HEK293 (cell line): ENCODE measurements at regions not wholly inside any gene's neighbourhood (a gene's known extent, or its start where the extent isn't known, plus 50 kb on each side); places are given as distances from the start of the nearest gene placed in this dataset.

ENCODE experiments used
- CTCF ChIA-PET: fragments of 350-600 bp; formaldehyde crosslinking; extraction: SDS; loops from one replicate; lab custom pipeline; 2021; ENCODE audit warnings: antibody characterized with exemption; lab: Yijun Ruan, JAX
- POLR2A ChIA-PET: fragments of 300-600 bp; formaldehyde crosslinking; extraction: SDS; loops from one replicate; lab custom pipeline; 2020; ENCODE audit warnings: antibody characterized with exemption, inconsistent platforms; lab: Yijun Ruan, JAX
- H3K27ac ChIP-seq: fragments of 200-500 bp; sonication (Bioruptor generic); 2 replicates; pipeline ENCODE4 v1.5.1; 2014; ENCODE audit warnings: low read depth, low read length, control low read depth, inconsistent platforms; ENCODE audit errors: extremely low read depth
- H3K36me3 ChIP-seq, 2 experiments: fragments of 200-500 bp in 1 of 2; sonication (Bioruptor generic) in 1 of 2; 1 replicate in 1 of 2; 2 replicates in 1 of 2; pipeline ENCODE4 v1.5.1; 2014 to 2017; ENCODE audit warnings: inconsistent platforms in 2 of 2, low read length in 2 of 2; ENCODE audit not compliant: control insufficient read depth in 2 of 2, insufficient read depth in 1 of 2
- H3K4me1 ChIP-seq: fragments of 200-500 bp; sonication (Bioruptor generic); 2 replicates; pipeline ENCODE4 v1.5.1; 2014; ENCODE audit warnings: mild to moderate bottlenecking, low read length, inconsistent platforms; ENCODE audit not compliant: control insufficient read depth, insufficient read depth
- H3K4me3 ChIP-seq: 2 replicates; pipeline ENCODE4 v1.5.1; 2011; ENCODE audit warnings: low read depth, mild to moderate bottlenecking, control low read depth, low read length, moderate library complexity
- H3K9me3 ChIP-seq: fragments of 200-500 bp; sonication (Bioruptor generic); 2 replicates; pipeline ENCODE4 v1.5.1; 2014; ENCODE audit warnings: low read depth, low read length, inconsistent platforms; ENCODE audit not compliant: control insufficient read depth, insufficient read depth
- KLF1 ChIP-seq: fragments of 450-650 bp; formaldehyde crosslinking; IDR thresholded peaks from 2 replicates; pipeline ENCODE4 v1.5.1; 2016; ENCODE audit warnings: missing biosample characterization, missing genetic modification characterization
- PRDM4 ChIP-seq: fragments of 450-650 bp; formaldehyde crosslinking; IDR thresholded peaks from 2 replicates; pipeline ENCODE4 v1.5.1; 2017; ENCODE audit warnings: missing biosample characterization, missing genetic modification characterization
- TSHZ1 ChIP-seq: fragments of 450-650 bp; formaldehyde crosslinking; IDR thresholded peaks from 2 replicates; pipeline ENCODE4 v1.5.1; 2016; ENCODE audit warnings: missing biosample characterization, missing genetic modification characterization, borderline replicate concordance
- ZBTB11 ChIP-seq: fragments of 450-650 bp; formaldehyde crosslinking; conservative IDR thresholded peaks from 2 replicates; pipeline ENCODE4 v1.5.1; 2016; ENCODE audit warnings: low read depth, missing biosample characterization, missing genetic modification characterization
- ZNF280C ChIP-seq: fragments of 450-650 bp; formaldehyde crosslinking; IDR thresholded peaks from 2 replicates; pipeline ENCODE4 v1.5.1; 2016; ENCODE audit warnings: missing biosample characterization, missing genetic modification characterization
- ZNF513 ChIP-seq: fragments of 450-650 bp; IDR thresholded peaks from 2 replicates; pipeline ENCODE4 v1.5.1; 2018; ENCODE audit warnings: missing biosample characterization, missing genetic modification characterization
- ZSCAN23 ChIP-seq: fragments of 450-650 bp; formaldehyde crosslinking; IDR thresholded peaks from 2 replicates; pipeline ENCODE4 v1.5.1; 2016; ENCODE audit warnings: missing biosample characterization, missing genetic modification characterization
- ZSCAN30 ChIP-seq: fragments of 450-650 bp; IDR thresholded peaks from 2 replicates; pipeline ENCODE4 v1.5.1; 2018; ENCODE audit warnings: missing biosample characterization, mild to moderate bottlenecking, missing genetic modification characterization, moderate library complexity

GRCh38 chr2:161032635-161033034, 127.6 kb upstream of the TANK start (continued):
- TF ChIP-seq ZBTB11 (no peak), PRDM4 (tag by site-specific recombination) (no peak), ZSCAN30 (tag by site-specific recombination) (no peak)

- Histone ChIP-seq H3K4me3 (no peak overlapping the region), H3K4me1 (no peaks in the 10 kb centered on the region), H3K9me3 (no peaks in the 10 kb centered on the region), H3K36me3 (no peaks in the 10 kb centered on the region), H3K27ac (no peak overlapping the region)
- TF ChIP-seq ZSCAN23 (tag by site-specific recombination) = no peak
- ChIA-PET CTCF (interaction anchor here (0.8 kb wide), 1 partner anchor 30 kb away, joined by 3 read pairs; no protein-coding TSS in a partner anchor), POLR2A (no interaction called here)
Measured at GRCh38 chr2:161033059-161033660, 127.1 kb upstream of the TANK start.

GRCh38 chr2:161036926-161037325, 123.3 kb upstream of the TANK start:
- Histone ChIP-seq H3K27ac (no peak overlapping the region), H3K9me3 (no peaks in the 10 kb centered on the region), H3K4me1 (no peaks in the 10 kb centered on the region)
- ChIA-PET POLR2A (no interaction called here), CTCF (interaction anchor here (0.8 to 0.9 kb wide), 3 partner anchors 27 to 927 kb away, joined by 3 read pairs; no protein-coding TSS in a partner anchor)
- no peak for TF ChIP-seq TSHZ1 (tag by site-specific recombination)
- TF ChIP-seq ZNF280C = no peak
- TF ChIP-seq KLF1 = no peak
- no peak for TF ChIP-seq ZNF513 (tag by site-specific recombination)
- TF ChIP-seq, all 188 proteins: peak for 0
- H3K36me3 ChIP-seq = no peaks in the 10 kb centered on the region
- no peak overlapping the region for H3K4me3 ChIP-seq
